ENCODE measurements at regions not wholly inside any gene's neighbourhood (a gene's known extent, or its start where the extent isn't known, plus 50 kb on each side); places are given as distances from the start of the nearest gene placed in this dataset.
"Not testable (repeated sequence)": the region's sequence is repeated elsewhere in the genome, so short reads cannot be mapped to it uniquely, and the experiment has no call there.

DNA sequence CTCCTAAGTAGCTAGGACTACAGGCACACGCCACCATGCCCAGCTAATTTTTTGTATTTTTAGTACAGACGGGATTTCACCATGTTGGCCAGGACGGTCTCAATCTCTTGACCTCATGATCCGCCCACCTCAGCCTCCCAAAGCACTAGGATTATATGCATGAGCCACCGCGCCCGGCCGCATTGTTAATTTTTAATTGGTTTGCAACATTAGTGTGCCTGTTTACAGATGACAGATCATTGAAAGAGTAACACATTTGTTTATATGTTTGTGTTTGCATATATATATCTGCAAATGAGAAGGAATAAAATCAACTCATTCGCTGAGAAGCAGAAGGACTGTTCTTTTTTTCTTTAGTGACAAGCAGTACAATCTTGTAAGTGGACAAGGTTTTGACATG lies 152.2 kb upstream of the FNDC3A start:
- not testable (repeated sequence) for DNase-seq (ENCODE audit: low spot score)
- 95% methylated on average over 9 of the region's 9 CpGs for WGBS

DNA sequence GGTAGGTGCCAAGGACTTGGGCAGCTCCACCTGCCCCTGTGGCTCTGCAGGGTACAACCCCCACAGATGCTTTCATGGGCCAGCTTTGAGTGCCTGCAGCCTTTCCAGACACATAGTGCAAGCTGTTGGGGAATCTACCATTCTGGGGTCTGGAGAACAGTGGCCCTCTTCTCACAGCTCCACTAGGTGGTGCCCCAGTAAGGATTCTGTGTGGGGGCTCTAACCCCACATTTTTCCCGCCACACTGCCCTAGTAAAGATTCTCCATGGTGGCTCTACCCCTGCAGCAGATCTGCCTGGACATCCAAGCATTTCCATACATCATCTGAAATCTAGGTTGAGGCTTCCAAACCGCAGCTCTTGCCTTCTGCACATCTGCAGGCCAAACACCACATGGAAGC lies 149.7 kb upstream of the FNDC3A start:
- peaks cover 0 to 15% (median 5%) of the 10 kb centered on the region in 4 donors for H3K9me3 ChIP-seq (ENCODE audit: control insufficient read depth in 4 of 4, low read length in 3 of 4)

More for the DNA sequence above, 152.2 kb upstream of the FNDC3A start:
- H3K36me3 ChIP-seq (ENCODE audit: control insufficient read depth in 4 of 4, insufficient read depth in 3 of 4, low read depth in 1 of 4, low read length in 3 of 4); H3K27ac ChIP-seq (ENCODE audit: low read depth in 1 of 2, low read length in 2 of 2); H3K4me1 ChIP-seq (ENCODE audit: control insufficient read depth in 4 of 4, insufficient read depth in 4 of 4, low read length in 3 of 4); H3K27me3 ChIP-seq (ENCODE audit: control insufficient read depth in 4 of 4, insufficient read depth in 4 of 4, low read length in 3 of 4); H3K9ac ChIP-seq (ENCODE audit: low read depth in 1 of 2, low read length in 2 of 2); H3K4me3 ChIP-seq (ENCODE audit: low read depth in 1 of 3, low read length in 3 of 3): not testable (repeated sequence)
- peaks cover 0 to 15% (median 5%) of the 10 kb centered on the region in 4 donors for H3K9me3 ChIP-seq (ENCODE audit: control insufficient read depth in 4 of 4, low read length in 3 of 4)

DNA sequence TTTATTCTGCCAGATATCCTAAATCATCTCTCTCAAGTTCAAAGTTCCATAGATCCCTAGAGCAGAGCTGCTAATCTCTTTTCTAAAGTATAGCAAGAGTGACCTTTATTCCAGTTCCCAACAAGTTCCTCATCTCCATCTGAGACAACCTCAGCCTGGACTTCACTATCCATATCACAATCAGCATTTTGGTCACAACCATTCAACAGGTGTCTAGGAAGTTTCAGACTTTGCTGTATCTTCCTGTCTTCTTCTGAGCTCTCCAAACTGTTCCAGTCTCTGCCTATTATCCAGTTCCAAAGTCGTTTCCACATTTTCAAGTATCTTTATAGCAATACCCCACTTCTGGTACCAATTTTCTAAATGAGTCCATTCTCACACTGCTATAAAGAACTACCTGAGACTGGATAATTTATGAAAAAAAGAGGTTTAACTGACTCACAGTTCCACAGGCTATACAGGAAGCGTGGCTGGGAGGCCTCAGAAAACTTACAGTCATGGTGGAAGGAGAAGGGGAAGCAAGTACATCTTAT lies 148.7 kb upstream of the FNDC3A start:
- DNase-seq (ENCODE audit: low spot score); H3K4me1 ChIP-seq (ENCODE audit: control insufficient read depth in 4 of 4, insufficient read depth in 4 of 4, low read length in 3 of 4); H3K27ac ChIP-seq (ENCODE audit: low read depth in 1 of 2, low read length in 2 of 2); H3K9ac ChIP-seq (ENCODE audit: low read depth in 1 of 2, low read length in 2 of 2); H3K27me3 ChIP-seq (ENCODE audit: control insufficient read depth in 4 of 4, insufficient read depth in 4 of 4, low read length in 3 of 4); H3K4me3 ChIP-seq (ENCODE audit: low read depth in 1 of 3, low read length in 3 of 3); H3K36me3 ChIP-seq (ENCODE audit: control insufficient read depth in 4 of 4, insufficient read depth in 3 of 4, low read depth in 1 of 4, low read length in 3 of 4): not testable (repeated sequence)
- WGBS = 46% methylated on average over 2 of the region's 2 CpGs
- H3K9me3 ChIP-seq (ENCODE audit: control insufficient read depth in 4 of 4, low read length in 3 of 4) = peaks cover 3 to 18% (median 5%) of the 10 kb centered on the region in 4 donors

More for the DNA sequence above, 149.7 kb upstream of the FNDC3A start:
- H3K9ac ChIP-seq (ENCODE audit: low read depth in 1 of 2, low read length in 2 of 2) = no peak overlapping the region
- TF ChIP-seq FOXA2 (IDR thresholded peaks at IDR 0.05) = no peak
- no peaks in the 10 kb centered on the region for H3K27me3 ChIP-seq (ENCODE audit: control insufficient read depth in 4 of 4, insufficient read depth in 4 of 4, low read length in 3 of 4)
- DNase-seq (ENCODE audit: low spot score) = no peak
- H3K4me1 ChIP-seq (ENCODE audit: control insufficient read depth in 4 of 4, insufficient read depth in 4 of 4, low read length in 3 of 4) = no peaks in the 10 kb centered on the region
- no peaks in the 10 kb centered on the region for H3K36me3 ChIP-seq (ENCODE audit: control insufficient read depth in 4 of 4, insufficient read depth in 3 of 4, low read depth in 1 of 4, low read length in 3 of 4)
- H3K4me3 ChIP-seq (ENCODE audit: low read depth in 1 of 3, low read length in 3 of 3) = no peak overlapping the region
- whole genome bisulfite sequencing = 97% methylated on average over 2 of the region's 2 CpGs
- H3K27ac ChIP-seq (ENCODE audit: low read depth in 1 of 2, low read length in 2 of 2) = no peak overlapping the region

DNA sequence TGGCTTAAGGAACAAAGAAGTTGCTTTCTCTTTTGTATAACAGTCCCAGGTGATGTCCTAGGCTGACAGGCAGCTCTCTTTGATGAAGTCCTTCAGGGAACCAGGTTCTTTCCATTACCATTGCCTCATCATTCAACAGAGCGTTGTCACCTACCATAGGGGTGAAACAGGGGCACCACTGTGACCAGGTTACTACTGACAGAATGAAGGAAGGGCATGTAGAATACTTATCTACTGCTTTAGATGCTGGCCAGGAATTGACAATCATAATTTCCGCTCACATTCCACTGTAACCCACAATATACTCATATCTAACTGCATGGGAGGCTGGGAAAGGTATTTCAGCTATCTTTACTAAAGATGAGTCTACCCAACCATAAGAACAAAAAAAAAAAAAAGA lies 148.0 kb upstream of the FNDC3A start:
- over 99% methylated on average over 2 of the region's 2 CpGs for WGBS
- Histone ChIP-seq H3K36me3 (ENCODE audit: control insufficient read depth in 4 of 4, insufficient read depth in 3 of 4, low read depth in 1 of 4, low read length in 3 of 4) (no peaks in the 10 kb centered on the region), H3K9me3 (ENCODE audit: control insufficient read depth in 4 of 4, low read length in 3 of 4) (peaks cover 3 to 23% (median 5%) of the 10 kb centered on the region in 4 donors), H3K9ac (ENCODE audit: low read depth in 1 of 2, low read length in 2 of 2) (no peak overlapping the region), H3K27ac (ENCODE audit: low read depth in 1 of 2, low read length in 2 of 2) (no peak overlapping the region), H3K27me3 (ENCODE audit: control insufficient read depth in 4 of 4, insufficient read depth in 4 of 4, low read length in 3 of 4) (no peaks in the 10 kb centered on the region), H3K4me1 (ENCODE audit: control insufficient read depth in 4 of 4, insufficient read depth in 4 of 4, low read length in 3 of 4) (no peaks in the 10 kb centered on the region), H3K4me3 (ENCODE audit: low read depth in 1 of 3, low read length in 3 of 3) (no peak overlapping the region)
- TF ChIP-seq, protein P1, sequence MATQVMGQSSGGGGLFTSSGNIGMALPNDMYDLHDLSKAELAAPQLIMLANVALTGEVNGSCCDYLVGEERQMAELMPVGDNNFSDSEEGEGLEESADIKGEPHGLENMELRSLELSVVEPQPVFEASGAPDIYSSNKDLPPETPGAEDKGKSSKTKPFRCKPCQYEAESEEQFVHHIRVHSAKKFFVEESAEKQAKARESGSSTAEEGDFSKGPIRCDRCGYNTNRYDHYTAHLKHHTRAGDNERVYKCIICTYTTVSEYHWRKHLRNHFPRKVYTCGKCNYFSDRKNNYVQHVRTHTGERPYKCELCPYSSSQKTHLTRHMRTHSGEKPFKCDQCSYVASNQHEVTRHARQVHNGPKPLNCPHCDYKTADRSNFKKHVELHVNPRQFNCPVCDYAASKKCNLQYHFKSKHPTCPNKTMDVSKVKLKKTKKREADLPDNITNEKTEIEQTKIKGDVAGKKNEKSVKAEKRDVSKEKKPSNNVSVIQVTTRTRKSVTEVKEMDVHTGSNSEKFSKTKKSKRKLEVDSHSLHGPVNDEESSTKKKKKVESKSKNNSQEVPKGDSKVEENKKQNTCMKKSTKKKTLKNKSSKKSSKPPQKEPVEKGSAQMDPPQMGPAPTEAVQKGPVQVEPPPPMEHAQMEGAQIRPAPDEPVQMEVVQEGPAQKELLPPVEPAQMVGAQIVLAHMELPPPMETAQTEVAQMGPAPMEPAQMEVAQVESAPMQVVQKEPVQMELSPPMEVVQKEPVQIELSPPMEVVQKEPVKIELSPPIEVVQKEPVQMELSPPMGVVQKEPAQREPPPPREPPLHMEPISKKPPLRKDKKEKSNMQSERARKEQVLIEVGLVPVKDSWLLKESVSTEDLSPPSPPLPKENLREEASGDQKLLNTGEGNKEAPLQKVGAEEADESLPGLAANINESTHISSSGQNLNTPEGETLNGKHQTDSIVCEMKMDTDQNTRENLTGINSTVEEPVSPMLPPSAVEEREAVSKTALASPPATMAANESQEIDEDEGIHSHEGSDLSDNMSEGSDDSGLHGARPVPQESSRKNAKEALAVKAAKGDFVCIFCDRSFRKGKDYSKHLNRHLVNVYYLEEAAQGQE (IDR thresholded peaks at IDR 0.05) = no peak
- no peak for TF ChIP-seq SP1 (IDR thresholded peaks at IDR 0.05)
- no peak for TF ChIP-seq JUND (IDR thresholded peaks at IDR 0.05)
- TF ChIP-seq, protein P2, sequence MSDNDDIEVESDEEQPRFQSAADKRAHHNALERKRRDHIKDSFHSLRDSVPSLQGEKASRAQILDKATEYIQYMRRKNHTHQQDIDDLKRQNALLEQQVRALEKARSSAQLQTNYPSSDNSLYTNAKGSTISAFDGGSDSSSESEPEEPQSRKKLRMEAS (IDR thresholded peaks at IDR 0.05) = no peak
- TF ChIP-seq TAF1 (conservative IDR thresholded peaks at IDR 0.05) = no peak
- no peak for TF ChIP-seq HNF4G (IDR thresholded peaks at IDR 0.05)
- TF ChIP-seq, protein P3, sequence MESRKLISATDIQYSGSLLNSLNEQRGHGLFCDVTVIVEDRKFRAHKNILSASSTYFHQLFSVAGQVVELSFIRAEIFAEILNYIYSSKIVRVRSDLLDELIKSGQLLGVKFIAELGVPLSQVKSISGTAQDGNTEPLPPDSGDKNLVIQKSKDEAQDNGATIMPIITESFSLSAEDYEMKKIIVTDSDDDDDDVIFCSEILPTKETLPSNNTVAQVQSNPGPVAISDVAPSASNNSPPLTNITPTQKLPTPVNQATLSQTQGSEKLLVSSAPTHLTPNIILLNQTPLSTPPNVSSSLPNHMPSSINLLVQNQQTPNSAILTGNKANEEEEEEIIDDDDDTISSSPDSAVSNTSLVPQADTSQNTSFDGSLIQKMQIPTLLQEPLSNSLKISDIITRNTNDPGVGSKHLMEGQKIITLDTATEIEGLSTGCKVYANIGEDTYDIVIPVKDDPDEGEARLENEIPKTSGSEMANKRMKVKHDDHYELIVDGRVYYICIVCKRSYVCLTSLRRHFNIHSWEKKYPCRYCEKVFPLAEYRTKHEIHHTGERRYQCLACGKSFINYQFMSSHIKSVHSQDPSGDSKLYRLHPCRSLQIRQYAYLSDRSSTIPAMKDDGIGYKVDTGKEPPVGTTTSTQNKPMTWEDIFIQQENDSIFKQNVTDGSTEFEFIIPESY (IDR thresholded peaks at IDR 0.05) = no peak
- no peak for TF ChIP-seq HNF4A (conservative IDR thresholded peaks at IDR 0.05)
- TF ChIP-seq EGR1 (IDR thresholded peaks at IDR 0.05; ENCODE audit: low read depth in 2 of 2) = no peak
- TF ChIP-seq YY1 (IDR thresholded peaks at IDR 0.05) = no peak
- no peak for TF ChIP-seq FOXA1 (IDR thresholded peaks at IDR 0.05)
- TF ChIP-seq RAD21 (IDR thresholded peaks at IDR 0.05) = no peak
- TF ChIP-seq FOXA2 (IDR thresholded peaks at IDR 0.05) = no peak
- TF ChIP-seq, protein P4, sequence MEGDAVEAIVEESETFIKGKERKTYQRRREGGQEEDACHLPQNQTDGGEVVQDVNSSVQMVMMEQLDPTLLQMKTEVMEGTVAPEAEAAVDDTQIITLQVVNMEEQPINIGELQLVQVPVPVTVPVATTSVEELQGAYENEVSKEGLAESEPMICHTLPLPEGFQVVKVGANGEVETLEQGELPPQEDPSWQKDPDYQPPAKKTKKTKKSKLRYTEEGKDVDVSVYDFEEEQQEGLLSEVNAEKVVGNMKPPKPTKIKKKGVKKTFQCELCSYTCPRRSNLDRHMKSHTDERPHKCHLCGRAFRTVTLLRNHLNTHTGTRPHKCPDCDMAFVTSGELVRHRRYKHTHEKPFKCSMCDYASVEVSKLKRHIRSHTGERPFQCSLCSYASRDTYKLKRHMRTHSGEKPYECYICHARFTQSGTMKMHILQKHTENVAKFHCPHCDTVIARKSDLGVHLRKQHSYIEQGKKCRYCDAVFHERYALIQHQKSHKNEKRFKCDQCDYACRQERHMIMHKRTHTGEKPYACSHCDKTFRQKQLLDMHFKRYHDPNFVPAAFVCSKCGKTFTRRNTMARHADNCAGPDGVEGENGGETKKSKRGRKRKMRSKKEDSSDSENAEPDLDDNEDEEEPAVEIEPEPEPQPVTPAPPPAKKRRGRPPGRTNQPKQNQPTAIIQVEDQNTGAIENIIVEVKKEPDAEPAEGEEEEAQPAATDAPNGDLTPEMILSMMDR (IDR thresholded peaks at IDR 0.05; ENCODE audit: low read depth, low read length, missing input control) = no peak
- no peak for DNase-seq (ENCODE audit: low spot score)

Measured in liver (tissue), 8 donors.